GM23248 (cell line): ENCODE measurements at regions not wholly inside any gene's neighbourhood (a gene's known extent, or its start where the extent isn't known, plus 50 kb on each side); places are given as distances from the start of the nearest gene placed in this dataset.

Source experiments
- DNase-seq: peaks from one replicate; pipeline ENCODE4 v3.0.0-alpha.2; 2015
- H2AFZ ChIP-seq: fragments of 200-600 bp; sonication (generic); 2 replicates; pipeline ENCODE4 v1.6.1; 2016; ENCODE audit warnings: antibody characterized with exemption
- H3F3A ChIP-seq: fragments of 200-600 bp; sonication (generic); 2 replicates; pipeline ENCODE4 v1.6.1; 2016; ENCODE audit warnings: mild to moderate bottlenecking, antibody characterized with exemption, mixed run types; ENCODE audit not compliant: insufficient read depth
- H3K27ac ChIP-seq: fragments of 200-600 bp; sonication (generic); 2 replicates; pipeline ENCODE4 v1.5.1; 2016; ENCODE audit warnings: mild to moderate bottlenecking
- H3K27me3 ChIP-seq: fragments of 200-600 bp; sonication (generic); replicated peaks from 2 replicates; pipeline ENCODE4 v1.6.1; 2016; ENCODE audit warnings: mild to moderate bottlenecking; ENCODE audit not compliant: insufficient read depth
- H3K36me3 ChIP-seq: fragments of 200-600 bp; sonication (generic); 2 replicates; pipeline ENCODE4 v1.6.1; 2016; ENCODE audit warnings: low read depth, mild to moderate bottlenecking
- H3K4me1 ChIP-seq: fragments of 200-600 bp; sonication (generic); 2 replicates; pipeline ENCODE4 v1.6.1; 2016; ENCODE audit warnings: mild to moderate bottlenecking; ENCODE audit not compliant: insufficient read depth
- H3K4me2 ChIP-seq: fragments of 200-600 bp; sonication (generic); one replicate; pipeline ENCODE4 v1.6.1; 2016; ENCODE audit warnings: mild to moderate bottlenecking; ENCODE audit not compliant: unreplicated experiment
- H3K4me3 ChIP-seq: fragments of 200-600 bp; sonication (generic); 2 replicates; pipeline ENCODE4 v1.5.1; 2016; ENCODE audit warnings: mild to moderate bottlenecking
- H3K79me2 ChIP-seq: fragments of 200-600 bp; sonication (generic); 2 replicates; pipeline ENCODE4 v1.6.1; 2016; ENCODE audit warnings: mild to moderate bottlenecking; ENCODE audit not compliant: insufficient read depth
- H3K9ac ChIP-seq: fragments of 200-600 bp; sonication (generic); 2 replicates; pipeline ENCODE4 v1.6.1; 2016; ENCODE audit warnings: mild to moderate bottlenecking
- H3K9me2 ChIP-seq: fragments of 200-600 bp; sonication (generic); 2 replicates; pipeline ENCODE4 v1.6.1; 2016; ENCODE audit warnings: mixed run types, mild to moderate bottlenecking, moderate library complexity; ENCODE audit not compliant: insufficient read depth
- H3K9me3 ChIP-seq: fragments of 200-600 bp; sonication (generic); one replicate; pipeline ENCODE4 v1.6.1; 2017; ENCODE audit warnings: low read depth
- H4K20me1 ChIP-seq: fragments of 200-600 bp; sonication (generic); 2 replicates; pipeline ENCODE4 v1.6.0; 2016; ENCODE audit not compliant: insufficient read depth
- EZH2 ChIP-seq: fragments of 200-600 bp; sonication (generic); IDR thresholded peaks from 2 replicates; pipeline ENCODE4 v1.6.1; 2018; ENCODE audit warnings: antibody characterized with exemption, mild to moderate bottlenecking; ENCODE audit not compliant: insufficient read depth, poor library complexity, severe bottlenecking
- EZH2phosphoT487 ChIP-seq: fragments of 200-600 bp; sonication (generic); IDR thresholded peaks from 2 replicates; pipeline ENCODE4 v1.6.1; 2018; ENCODE audit warnings: antibody characterized with exemption, moderate library complexity, mild to moderate bottlenecking, low read depth; ENCODE audit not compliant: insufficient read depth
- WGBS, 2 experiments: methylation state at CpG; one replicate each; pipeline ENCODE4 v1.1.6; 2015 to 2017; ENCODE audit warnings: low lambda C conversion rate in 2 of 2, low coverage in 1 of 2; ENCODE audit errors: missing lambda C conversion rate in 2 of 2; 5-methylcytosine and 5-hydroxymethylcytosine counted together
- in situ Hi-C: fragments of 300-500 bp; cut with MboI; formaldehyde crosslinking; loops from 2 replicates; pipeline ENCODE4 v1.15.0; 2020

GRCh38 chrX:113974881-113975280, 609.0 kb upstream of the HTR2C start:
- Histone ChIP-seq H3K27me3 (no peaks in the 10 kb centered on the region), H3K9me2 (no peaks in the 10 kb centered on the region), H3K4me2 (no peak overlapping the region), H3K36me3 (no peaks in the 10 kb centered on the region), H3K27ac (no peak overlapping the region), H3K9me3 (no peaks in the 10 kb centered on the region), H2AFZ (no peak overlapping the region), H3K79me2 (no peaks in the 10 kb centered on the region), H3F3A (no peaks in the 10 kb centered on the region), H3K4me1 (no peaks in the 10 kb centered on the region), H3K9ac (no peak overlapping the region), H4K20me1 (no peaks in the 10 kb centered on the region), H3K4me3 (no peak overlapping the region)
- DNase-seq, result no peak
- TF ChIP-seq EZH2 (no peak), EZH2phosphoT487 (no peak)
- in situ Hi-C loops, result no loop called here

GRCh38 chrX:113973706-113974105, 610.2 kb upstream of the HTR2C start:
- DNase-seq, result no peak
- Histone ChIP-seq H3K27ac (no peak overlapping the region), H3K27me3 (no peaks in the 10 kb centered on the region), H4K20me1 (no peaks in the 10 kb centered on the region), H3K9me3 (no peaks in the 10 kb centered on the region), H3K4me1 (no peaks in the 10 kb centered on the region), H3K9me2 (no peaks in the 10 kb centered on the region), H3K79me2 (no peaks in the 10 kb centered on the region), H3F3A (no peaks in the 10 kb centered on the region), H3K4me3 (no peak overlapping the region), H3K36me3 (no peaks in the 10 kb centered on the region), H3K4me2 (no peak overlapping the region), H3K9ac (no peak overlapping the region), H2AFZ (no peak overlapping the region)
- WGBS, 2 experiments, result 20% methylated on average over 2 of the region's 2 CpGs
- TF ChIP-seq EZH2phosphoT487 (no peak), EZH2 (no peak)
- in situ Hi-C loops, result no loop called here

GRCh38 chrX:113966791-113967190, 617.1 kb upstream of the HTR2C start:
- Histone ChIP-seq H3K27ac (no peak overlapping the region), H3K79me2 (no peaks in the 10 kb centered on the region), H3K4me3 (no peak overlapping the region), H3K36me3 (no peaks in the 10 kb centered on the region), H3K9me3 (no peaks in the 10 kb centered on the region), H3K4me2 (no peak overlapping the region), H2AFZ (no peak overlapping the region), H3K27me3 (no peaks in the 10 kb centered on the region), H3K9ac (no peak overlapping the region), H4K20me1 (no peaks in the 10 kb centered on the region), H3K4me1 (no peaks in the 10 kb centered on the region), H3K9me2 (no peaks in the 10 kb centered on the region), H3F3A (no peaks in the 10 kb centered on the region)
- no peak for DNase-seq
- 0% methylated on average over 2 of the region's 2 CpGs for WGBS, 2 experiments
- in situ Hi-C loops, result no loop called here
- TF ChIP-seq EZH2 (no peak), EZH2phosphoT487 (no peak)

GRCh38 chrX:113962343-113962742, 621.5 kb upstream of the HTR2C start:
- 0 to 4% methylated on average over 1 of the region's 1 CpG for WGBS, 2 experiments

More at GRCh38 chrX:113962343-113962742, 621.5 kb upstream of the HTR2C start:
- Histone ChIP-seq H2AFZ (no peak overlapping the region), H3K9ac (no peak overlapping the region), H3K4me1 (no peaks in the 10 kb centered on the region), H3K9me2 (no peaks in the 10 kb centered on the region), H3K4me3 (no peak overlapping the region), H4K20me1 (no peaks in the 10 kb centered on the region), H3K27me3 (no peaks in the 10 kb centered on the region), H3K79me2 (no peaks in the 10 kb centered on the region), H3K4me2 (no peak overlapping the region), H3K36me3 (no peaks in the 10 kb centered on the region), H3K9me3 (no peaks in the 10 kb centered on the region), H3K27ac (no peak overlapping the region), H3F3A (no peaks in the 10 kb centered on the region)
- in situ Hi-C loops, result no loop called here
- DNase-seq, result no peak
- TF ChIP-seq EZH2 (no peak), EZH2phosphoT487 (no peak)
